H1 (cell line): ENCODE measurements at regions not wholly inside any gene's neighbourhood (a gene's known extent, or its start where the extent isn't known, plus 50 kb on each side); places are given as distances from the start of the nearest gene placed in this dataset.

Experiments used
- CBX5 ChIP-seq: fragments of 300-800, 300-1000 bp; sonication (generic); IDR thresholded peaks from 2 replicates; pipeline ENCODE4 v1.7.1; 2016; ENCODE audit warnings: antibody characterized with exemption, low read length, low read depth
- CTCF ChIP-seq, 3 experiments: IDR thresholded peaks; 1 replicate in 2 of 3; 2 replicates in 1 of 3; pipeline versions ENCODE4 v1.5.1 to v1.6.1; 2011; ENCODE audit warnings: low read length in 3 of 3, mild to moderate bottlenecking in 3 of 3, inconsistent platforms in 2 of 3, low read depth in 1 of 3, moderate library complexity in 1 of 3; ENCODE audit not compliant: insufficient read depth in 1 of 3; ENCODE audit errors: control extremely low read depth in 1 of 3
- NRF1 ChIP-seq: IDR thresholded peaks from 2 replicates; pipeline ENCODE4 v1.6.1; 2011; ENCODE audit warnings: mild to moderate bottlenecking, low read depth, low read length, improper control_type of control experiment
- TF ChIP-seq, protein P1 (sequence below): IDR thresholded peaks from 2 replicates; pipeline ENCODE4 v1.6.1; 2012; ENCODE audit warnings: low read length, inconsistent platforms
- TF ChIP-seq, protein P2 (sequence below): IDR thresholded peaks from 2 replicates; pipeline ENCODE4 v1.6.1; 2011; ENCODE audit warnings: low read length, improper control_type of control experiment

DNA sequence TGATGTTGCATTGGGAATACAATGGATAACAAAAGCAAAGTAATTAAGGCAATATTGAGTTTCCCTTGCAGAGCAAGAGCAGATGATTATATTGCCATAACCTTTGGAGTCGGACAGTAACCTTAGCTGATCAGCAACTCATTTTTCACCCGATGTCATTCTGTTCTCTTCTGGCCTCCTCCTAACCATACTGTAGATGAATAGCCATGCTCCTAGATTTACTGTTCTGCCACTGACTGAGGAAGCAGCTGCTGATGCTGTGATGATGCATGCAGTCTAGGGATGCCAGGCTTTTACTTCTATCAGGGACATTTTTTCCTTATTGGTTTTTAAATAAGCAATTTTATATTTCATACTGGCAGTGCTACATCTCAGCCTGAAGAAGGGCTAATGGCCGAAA lies 443.9 kb downstream of the GPAT3 start:
- TF ChIP-seq CTCF (IDR thresholded peaks at IDR 0.05; ENCODE audit: control extremely low read depth in 1 of 3, insufficient read depth in 1 of 3, low read depth in 1 of 3, low read length in 3 of 3) = no peak
- TF ChIP-seq NRF1 = no peak
- TF ChIP-seq, protein P1, sequence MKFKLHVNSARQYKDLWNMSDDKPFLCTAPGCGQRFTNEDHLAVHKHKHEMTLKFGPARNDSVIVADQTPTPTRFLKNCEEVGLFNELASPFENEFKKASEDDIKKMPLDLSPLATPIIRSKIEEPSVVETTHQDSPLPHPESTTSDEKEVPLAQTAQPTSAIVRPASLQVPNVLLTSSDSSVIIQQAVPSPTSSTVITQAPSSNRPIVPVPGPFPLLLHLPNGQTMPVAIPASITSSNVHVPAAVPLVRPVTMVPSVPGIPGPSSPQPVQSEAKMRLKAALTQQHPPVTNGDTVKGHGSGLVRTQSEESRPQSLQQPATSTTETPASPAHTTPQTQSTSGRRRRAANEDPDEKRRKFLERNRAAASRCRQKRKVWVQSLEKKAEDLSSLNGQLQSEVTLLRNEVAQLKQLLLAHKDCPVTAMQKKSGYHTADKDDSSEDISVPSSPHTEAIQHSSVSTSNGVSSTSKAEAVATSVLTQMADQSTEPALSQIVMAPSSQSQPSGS = no peak
- TF ChIP-seq, protein P2, sequence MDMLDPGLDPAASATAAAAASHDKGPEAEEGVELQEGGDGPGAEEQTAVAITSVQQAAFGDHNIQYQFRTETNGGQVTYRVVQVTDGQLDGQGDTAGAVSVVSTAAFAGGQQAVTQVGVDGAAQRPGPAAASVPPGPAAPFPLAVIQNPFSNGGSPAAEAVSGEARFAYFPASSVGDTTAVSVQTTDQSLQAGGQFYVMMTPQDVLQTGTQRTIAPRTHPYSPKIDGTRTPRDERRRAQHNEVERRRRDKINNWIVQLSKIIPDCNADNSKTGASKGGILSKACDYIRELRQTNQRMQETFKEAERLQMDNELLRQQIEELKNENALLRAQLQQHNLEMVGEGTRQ = no peak
- TF ChIP-seq CBX5 = no peak
